ENCODE measurements at regions not wholly inside any gene's neighbourhood (a gene's known extent, or its start where the extent isn't known, plus 50 kb on each side); places are given as distances from the start of the nearest gene placed in this dataset.

DNA sequence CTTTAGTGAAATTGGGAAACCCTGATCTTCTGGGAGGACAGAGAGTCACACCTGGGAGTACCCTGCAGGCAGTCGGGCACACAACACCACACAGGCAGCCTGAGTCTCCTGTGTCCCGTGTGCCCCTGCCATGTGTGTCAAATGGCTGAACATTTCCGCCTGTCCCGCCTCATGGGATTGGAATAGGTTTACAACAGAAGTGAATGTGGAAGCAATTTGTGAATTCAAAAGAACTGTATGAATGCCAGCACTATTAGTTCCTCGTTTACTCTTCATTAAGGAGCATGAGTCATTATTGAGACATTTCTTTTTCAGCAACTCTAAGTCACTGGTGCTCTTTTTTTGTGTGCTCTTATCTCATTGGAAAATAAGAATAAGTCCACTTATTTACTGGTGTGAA is 226.5 kb downstream of the PMP22 start:
- Mint-ChIP-seq H3K4me3 (no peak overlapping the region), H3K36me3 (ENCODE audit: low read depth) (peaks cover 8% of the 10 kb centered on the region), H3K9me3 (peaks cover 16% of the 10 kb centered on the region), H3K27me3 (ENCODE audit: low read depth, poor library complexity) (no peaks in the 10 kb centered on the region), H3K4me1 (peaks cover 10% of the 10 kb centered on the region), H3K27ac (no peak overlapping the region)
- TF ChIP-seq, protein P1, sequence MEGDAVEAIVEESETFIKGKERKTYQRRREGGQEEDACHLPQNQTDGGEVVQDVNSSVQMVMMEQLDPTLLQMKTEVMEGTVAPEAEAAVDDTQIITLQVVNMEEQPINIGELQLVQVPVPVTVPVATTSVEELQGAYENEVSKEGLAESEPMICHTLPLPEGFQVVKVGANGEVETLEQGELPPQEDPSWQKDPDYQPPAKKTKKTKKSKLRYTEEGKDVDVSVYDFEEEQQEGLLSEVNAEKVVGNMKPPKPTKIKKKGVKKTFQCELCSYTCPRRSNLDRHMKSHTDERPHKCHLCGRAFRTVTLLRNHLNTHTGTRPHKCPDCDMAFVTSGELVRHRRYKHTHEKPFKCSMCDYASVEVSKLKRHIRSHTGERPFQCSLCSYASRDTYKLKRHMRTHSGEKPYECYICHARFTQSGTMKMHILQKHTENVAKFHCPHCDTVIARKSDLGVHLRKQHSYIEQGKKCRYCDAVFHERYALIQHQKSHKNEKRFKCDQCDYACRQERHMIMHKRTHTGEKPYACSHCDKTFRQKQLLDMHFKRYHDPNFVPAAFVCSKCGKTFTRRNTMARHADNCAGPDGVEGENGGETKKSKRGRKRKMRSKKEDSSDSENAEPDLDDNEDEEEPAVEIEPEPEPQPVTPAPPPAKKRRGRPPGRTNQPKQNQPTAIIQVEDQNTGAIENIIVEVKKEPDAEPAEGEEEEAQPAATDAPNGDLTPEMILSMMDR (IDR thresholded peaks at IDR 0.05), result no peak
- no peak for DNase-seq

- Mint-ChIP-seq H3K36me3 (ENCODE audit: low read depth) (peaks cover 8% of the 10 kb centered on the region), H3K27me3 (ENCODE audit: low read depth, poor library complexity) (no peaks in the 10 kb centered on the region)
- TF ChIP-seq, protein P1 (IDR thresholded peaks at IDR 0.05), result no peak
Measured at GRCh38 chr17:15036238-15036637, 228.9 kb downstream of the PMP22 start.

GRCh38 chr17:15031975-15032374 is 233.2 kb downstream of the PMP22 start:
- H3K4me1 Mint-ChIP-seq, result peaks cover 18% of the 10 kb centered on the region
- TF ChIP-seq, protein P1 (IDR thresholded peaks at IDR 0.05), result no peak
- H3K27me3 Mint-ChIP-seq (ENCODE audit: low read depth, poor library complexity), result no peaks in the 10 kb centered on the region
- peaks cover 16% of the 10 kb centered on the region for H3K9me3 Mint-ChIP-seq
- no peak overlapping the region for H3K4me3 Mint-ChIP-seq
- peaks cover 8% of the 10 kb centered on the region for H3K36me3 Mint-ChIP-seq (ENCODE audit: low read depth)
- no peak for DNase-seq
- H3K27ac Mint-ChIP-seq, result no peak overlapping the region

More at GRCh38 chr17:15036238-15036637, 228.9 kb downstream of the PMP22 start:
- Mint-ChIP-seq H3K9me3 (peaks cover 16% of the 10 kb centered on the region), H3K27ac (no peak overlapping the region), H3K4me3 (no peak overlapping the region), H3K4me1 (peaks cover 18% of the 10 kb centered on the region)
- no peak for DNase-seq

- no peak for DNase-seq
- Mint-ChIP-seq H3K9me3 (no peaks in the 10 kb centered on the region), H3K27me3 (ENCODE audit: low read depth, poor library complexity) (no peaks in the 10 kb centered on the region), H3K4me3 (no peak overlapping the region), H3K36me3 (ENCODE audit: low read depth) (no peaks in the 10 kb centered on the region), H3K27ac (no peak overlapping the region), H3K4me1 (peaks cover 23% of the 10 kb centered on the region)
- TF ChIP-seq, protein P1 (IDR thresholded peaks at IDR 0.05), result no peak
Measured at GRCh38 chr17:15029469-15029868, 235.7 kb downstream of the PMP22 start.

DNA sequence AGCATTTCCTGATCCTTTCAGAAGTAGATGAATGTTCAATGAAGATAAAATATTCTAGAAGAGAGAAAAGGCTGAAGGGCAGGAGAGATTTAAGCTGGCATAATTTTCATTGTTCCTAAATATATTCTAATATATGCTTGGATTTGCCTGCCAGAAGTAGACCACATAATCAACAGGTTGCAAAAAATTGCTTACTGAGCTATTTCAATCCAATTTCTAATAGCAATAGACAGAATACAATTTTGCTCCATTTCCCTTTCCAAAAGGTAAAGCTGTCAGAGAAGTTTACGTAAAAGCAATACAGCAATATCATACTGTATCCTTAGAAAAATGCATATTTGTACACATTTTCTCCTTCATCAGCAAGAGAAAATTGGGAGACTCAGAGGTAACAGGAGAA is 237.3 kb downstream of the PMP22 start:
- peaks cover 7% of the 10 kb centered on the region for H3K9me3 Mint-ChIP-seq
- H3K4me3 Mint-ChIP-seq, result no peak overlapping the region
- H3K36me3 Mint-ChIP-seq (ENCODE audit: low read depth), result no peaks in the 10 kb centered on the region
- H3K4me1 Mint-ChIP-seq, result peaks cover 31% of the 10 kb centered on the region
- H3K27ac Mint-ChIP-seq, result no peak overlapping the region
- no peaks in the 10 kb centered on the region for H3K27me3 Mint-ChIP-seq (ENCODE audit: low read depth, poor library complexity)
- DNase-seq, result no peak
- TF ChIP-seq, protein P1 (IDR thresholded peaks at IDR 0.05), result no peak

DNA sequence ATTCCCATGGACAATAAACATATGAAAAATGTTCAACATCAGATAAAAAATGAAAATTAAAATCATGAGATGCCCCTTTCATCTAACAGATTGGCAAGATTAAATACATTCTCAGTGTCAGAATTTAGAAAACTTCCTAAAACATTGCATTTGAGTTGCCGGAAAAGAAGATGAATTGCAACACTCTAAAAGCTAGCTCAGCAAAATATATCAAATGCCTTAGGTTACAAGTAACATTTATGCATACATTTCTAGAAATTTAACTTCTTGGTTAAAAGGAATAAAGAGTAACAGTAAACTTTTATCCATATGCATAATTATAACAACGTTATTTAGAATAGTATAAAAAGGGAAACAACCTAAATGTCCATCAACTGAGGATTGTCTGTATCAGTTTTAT is 239.0 kb downstream of the PMP22 start:
- TF ChIP-seq, protein P1 (IDR thresholded peaks at IDR 0.05), result no peak
- Mint-ChIP-seq H3K36me3 (ENCODE audit: low read depth) (no peaks in the 10 kb centered on the region), H3K27ac (no peak overlapping the region), H3K9me3 (peaks cover 14% of the 10 kb centered on the region), H3K27me3 (ENCODE audit: low read depth, poor library complexity) (no peaks in the 10 kb centered on the region), H3K4me3 (no peak overlapping the region), H3K4me1 (peaks cover 15% of the 10 kb centered on the region)
- DNase-seq, result no peak

All from nephron progenitor cell (in vitro differentiated cells).